GM12892 (cell line): ENCODE measurements at regions not wholly inside any gene's neighbourhood (a gene's known extent, or its start where the extent isn't known, plus 50 kb on each side); places are given as distances from the start of the nearest gene placed in this dataset.

Experiments used
- DNase-seq: peaks from one replicate; pipeline ENCODE4 v3.0.0; 2011; ENCODE audit not compliant: insufficient read length
- FAIRE-seq: peaks from 2 replicates; lab custom pipeline; 2011; peaks lifted over from hg19 to GRCh38; lab: Jason Lieb, UNC
- POLR2A ChIP-seq: IDR thresholded peaks from 2 replicates; pipeline ENCODE4 v1.6.1; 2011; ENCODE audit warnings: low read depth, low read length, control low read depth
- POLR2AphosphoS5 ChIP-seq: IDR thresholded peaks from 2 replicates; pipeline ENCODE4 v1.6.1; 2011; ENCODE audit warnings: low read depth, low read length, control low read depth
- TAF1 ChIP-seq: IDR thresholded peaks from 2 replicates; pipeline ENCODE4 v1.6.1; 2011; ENCODE audit warnings: low read depth, mild to moderate bottlenecking, control low read depth, low read length, borderline replicate concordance

DNA sequence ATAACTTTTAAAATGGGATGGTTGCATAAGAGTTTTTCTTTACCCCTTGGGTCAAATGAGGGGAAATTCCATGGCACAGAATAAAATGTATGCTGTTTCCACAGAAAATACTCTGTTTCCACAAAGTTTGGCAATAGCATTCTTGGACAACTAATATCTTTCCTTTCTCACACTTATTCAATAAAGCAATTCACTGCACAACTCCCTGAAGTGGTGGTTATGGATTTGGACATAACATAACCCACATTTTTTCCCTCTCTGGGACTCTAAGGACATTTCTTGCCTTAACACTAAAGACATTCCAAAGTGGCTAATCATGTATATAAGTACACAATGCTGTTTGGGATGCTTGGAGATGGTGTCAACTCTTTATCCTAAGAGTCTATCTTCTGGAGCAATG is 51.7 kb upstream of the GPM6B start:
- DNase-seq (no peak), FAIRE-seq (no peak)
- TF ChIP-seq POLR2A (no peak), POLR2AphosphoS5 (no peak), TAF1 (no peak)
